ENCODE measurements at regions not wholly inside any gene's neighbourhood (a gene's known extent, or its start where the extent isn't known, plus 50 kb on each side); places are given as distances from the start of the nearest gene placed in this dataset.

- no peak overlapping the region for H3K27ac Mint-ChIP-seq
- no peaks in the 10 kb centered on the region for H3K27me3 Mint-ChIP-seq
- peaks cover 24% of the 10 kb centered on the region for H3K9me3 Mint-ChIP-seq
- H3K36me3 Mint-ChIP-seq (ENCODE audit: low read depth): no peaks in the 10 kb centered on the region
- no peaks in the 10 kb centered on the region for H3K4me1 Mint-ChIP-seq (ENCODE audit: low read depth)
- H3K4me3 Mint-ChIP-seq: no peak overlapping the region
Observed at GRCh38 chr5:166428264-166428803, 1863.1 kb upstream of the WWC1 start.

- H3K27ac Mint-ChIP-seq: no peak overlapping the region
- H3K9me3 Mint-ChIP-seq: peaks cover 22% of the 10 kb centered on the region
- no peak overlapping the region for H3K4me3 Mint-ChIP-seq
- no peaks in the 10 kb centered on the region for H3K27me3 Mint-ChIP-seq
- H3K36me3 Mint-ChIP-seq (ENCODE audit: low read depth): no peaks in the 10 kb centered on the region
- H3K4me1 Mint-ChIP-seq (ENCODE audit: low read depth): no peaks in the 10 kb centered on the region
Observed at GRCh38 chr5:166430491-166431319, 1860.7 kb upstream of the WWC1 start.

- Mint-ChIP-seq H3K36me3 (ENCODE audit: low read depth) (no peaks in the 10 kb centered on the region), H3K27ac (no peak overlapping the region), H3K4me3 (no peak overlapping the region), H3K4me1 (ENCODE audit: low read depth) (no peaks in the 10 kb centered on the region), H3K9me3 (peaks cover 21% of the 10 kb centered on the region), H3K27me3 (no peaks in the 10 kb centered on the region)
Observed at GRCh38 chr5:166431456-166431855, 1860.0 kb upstream of the WWC1 start.

DNA sequence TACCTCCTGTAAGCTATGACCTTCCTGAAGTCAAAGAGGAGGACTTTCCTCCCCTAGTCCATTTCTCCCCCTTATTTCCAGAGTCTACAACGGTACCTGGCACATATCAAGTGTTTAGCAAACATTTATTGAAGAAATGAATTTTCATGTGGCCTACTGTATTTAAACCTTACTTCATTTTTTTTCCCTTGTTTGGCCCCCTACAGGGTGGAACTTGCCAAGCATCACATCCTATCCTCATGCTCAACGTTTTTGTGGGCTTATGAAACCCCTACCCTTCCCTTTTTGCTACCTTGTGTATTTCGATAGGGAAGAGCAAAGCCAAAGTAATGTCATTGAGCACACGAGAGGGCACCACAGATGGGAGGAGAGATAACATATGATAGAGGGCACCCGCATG is 1857.8 kb upstream of the WWC1 start:
- H3K27me3 Mint-ChIP-seq: no peaks in the 10 kb centered on the region
- H3K4me1 Mint-ChIP-seq (ENCODE audit: low read depth): no peaks in the 10 kb centered on the region
- H3K4me3 Mint-ChIP-seq: no peak overlapping the region
- H3K27ac Mint-ChIP-seq: no peak overlapping the region
- no peaks in the 10 kb centered on the region for H3K36me3 Mint-ChIP-seq (ENCODE audit: low read depth)
- peaks cover 15% of the 10 kb centered on the region for H3K9me3 Mint-ChIP-seq

GRCh38 chr5:166436872-166437271 is 1854.6 kb upstream of the WWC1 start:
- Mint-ChIP-seq H3K4me1 (ENCODE audit: low read depth) (no peaks in the 10 kb centered on the region), H3K4me3 (no peak overlapping the region), H3K27me3 (no peaks in the 10 kb centered on the region), H3K27ac (no peak overlapping the region), H3K9me3 (peaks cover 6% of the 10 kb centered on the region), H3K36me3 (ENCODE audit: low read depth) (no peaks in the 10 kb centered on the region)

GRCh38 chr5:166486348-166486747 is 1805.1 kb upstream of the WWC1 start:
- Mint-ChIP-seq H3K4me1 (ENCODE audit: low read depth) (no peaks in the 10 kb centered on the region), H3K9me3 (peaks cover 26% of the 10 kb centered on the region), H3K27ac (no peak overlapping the region), H3K27me3 (no peaks in the 10 kb centered on the region), H3K4me3 (no peak overlapping the region), H3K36me3 (ENCODE audit: low read depth) (no peaks in the 10 kb centered on the region)

DNA sequence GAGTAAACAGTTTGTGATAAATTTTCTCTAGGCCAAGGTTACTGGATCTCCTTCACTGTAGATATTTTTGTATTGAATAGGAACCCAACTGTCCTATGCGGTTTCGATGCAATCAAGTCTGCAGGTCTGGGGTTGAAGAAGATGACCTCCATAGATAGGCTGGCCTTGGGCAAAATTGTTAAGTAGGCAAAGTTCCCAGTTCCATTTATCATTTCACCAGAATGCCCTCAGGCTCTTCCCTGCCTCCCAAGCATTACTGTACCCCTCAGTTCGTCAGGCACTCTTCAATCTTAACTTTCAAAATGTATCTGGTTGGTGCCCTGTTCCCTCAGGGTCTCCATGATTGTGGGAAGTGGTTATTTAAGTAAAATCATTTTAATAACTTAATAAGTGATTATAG is 1802.9 kb upstream of the WWC1 start:
- H3K4me3 Mint-ChIP-seq: no peak overlapping the region
- H3K36me3 Mint-ChIP-seq (ENCODE audit: low read depth): no peaks in the 10 kb centered on the region
- H3K9me3 Mint-ChIP-seq: peaks cover 22% of the 10 kb centered on the region
- H3K27me3 Mint-ChIP-seq: no peaks in the 10 kb centered on the region
- H3K4me1 Mint-ChIP-seq (ENCODE audit: low read depth): no peaks in the 10 kb centered on the region
- H3K27ac Mint-ChIP-seq: no peak overlapping the region

DNA sequence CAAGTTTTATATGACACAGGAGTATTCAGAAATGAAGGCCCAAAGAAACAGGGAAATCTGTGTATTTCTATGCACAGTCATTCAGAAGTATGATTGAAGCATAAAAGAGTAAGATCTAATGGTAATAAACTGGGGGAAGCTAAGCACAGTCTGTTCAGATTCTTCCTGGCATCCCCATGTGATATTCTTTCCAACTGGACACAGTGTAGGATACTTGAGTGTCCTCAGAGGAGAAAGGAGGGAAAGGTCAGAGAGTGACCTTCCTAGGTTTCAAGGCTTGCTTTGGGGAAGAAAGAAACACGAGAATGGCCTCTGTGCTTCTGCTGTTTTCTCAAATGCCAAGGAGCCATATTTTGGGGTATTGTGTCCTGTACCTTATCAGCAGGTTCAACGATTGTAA is 1798.4 kb upstream of the WWC1 start:
- Mint-ChIP-seq H3K27ac (no peak overlapping the region), H3K4me3 (no peak overlapping the region), H3K27me3 (no peaks in the 10 kb centered on the region)

GRCh38 chr5:166493612-166494011 is 1797.8 kb upstream of the WWC1 start:
- Mint-ChIP-seq H3K27me3 (no peaks in the 10 kb centered on the region), H3K4me3 (no peak overlapping the region), H3K4me1 (ENCODE audit: low read depth) (no peaks in the 10 kb centered on the region), H3K27ac (no peak overlapping the region), H3K9me3 (peaks cover 17% of the 10 kb centered on the region), H3K36me3 (ENCODE audit: low read depth) (no peaks in the 10 kb centered on the region)

More for the DNA sequence above, 1798.4 kb upstream of the WWC1 start:
- H3K9me3 Mint-ChIP-seq: peaks cover 17% of the 10 kb centered on the region
- H3K4me1 Mint-ChIP-seq (ENCODE audit: low read depth): no peaks in the 10 kb centered on the region
- H3K36me3 Mint-ChIP-seq (ENCODE audit: low read depth): no peaks in the 10 kb centered on the region

DNA sequence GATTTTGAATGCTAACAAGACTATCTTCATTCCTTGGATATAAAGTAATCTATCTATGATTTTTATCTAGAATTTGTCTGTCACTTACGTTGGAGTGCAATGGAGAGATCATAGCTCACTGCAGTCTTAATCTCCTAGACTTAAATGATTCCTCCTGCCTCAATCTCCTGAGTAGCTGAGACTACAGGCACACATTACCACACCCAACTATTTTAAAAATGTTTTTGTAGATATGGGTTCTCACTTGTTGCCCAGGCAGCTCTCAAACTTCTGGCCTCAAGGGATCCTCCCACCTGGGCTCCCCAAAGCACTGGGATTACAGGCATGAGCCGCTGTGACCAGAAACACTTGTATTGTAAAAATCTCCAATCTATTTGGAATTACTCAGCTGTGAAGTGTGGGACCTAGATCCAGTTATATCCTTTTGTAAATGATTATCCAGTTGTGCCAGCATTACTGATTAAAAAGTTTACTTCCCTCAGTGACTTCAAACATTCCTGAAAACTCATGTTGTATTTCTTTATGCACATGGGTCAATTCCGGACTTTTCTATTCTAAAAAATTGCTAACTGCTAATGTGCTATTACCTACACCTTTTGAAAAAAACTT is 1793.8 kb upstream of the WWC1 start:
- H3K9me3 Mint-ChIP-seq: peaks cover 15% of the 10 kb centered on the region
- no peaks in the 10 kb centered on the region for H3K27me3 Mint-ChIP-seq
- no peaks in the 10 kb centered on the region for H3K36me3 Mint-ChIP-seq (ENCODE audit: low read depth)
- H3K4me1 Mint-ChIP-seq (ENCODE audit: low read depth): no peaks in the 10 kb centered on the region
- no peak overlapping the region for H3K27ac Mint-ChIP-seq
- H3K4me3 Mint-ChIP-seq: no peak overlapping the region

GRCh38 chr5:166499447-166500240 is 1791.8 kb upstream of the WWC1 start:
- H3K27ac Mint-ChIP-seq: no peak overlapping the region
- H3K4me1 Mint-ChIP-seq (ENCODE audit: low read depth): no peaks in the 10 kb centered on the region
- H3K4me3 Mint-ChIP-seq: no peak overlapping the region
- H3K9me3 Mint-ChIP-seq: peaks cover 18% of the 10 kb centered on the region
- H3K36me3 Mint-ChIP-seq (ENCODE audit: low read depth): no peaks in the 10 kb centered on the region
- H3K27me3 Mint-ChIP-seq: no peaks in the 10 kb centered on the region

- Mint-ChIP-seq H3K4me3 (no peak overlapping the region), H3K27me3 (no peaks in the 10 kb centered on the region), H3K9me3 (peaks cover 20% of the 10 kb centered on the region), H3K36me3 (ENCODE audit: low read depth) (no peaks in the 10 kb centered on the region), H3K27ac (no peak overlapping the region), H3K4me1 (ENCODE audit: low read depth) (no peaks in the 10 kb centered on the region)
Observed at GRCh38 chr5:166503506-166503905, 1787.9 kb upstream of the WWC1 start.

GRCh38 chr5:166505067-166505466 is 1786.4 kb upstream of the WWC1 start:
- Mint-ChIP-seq H3K4me1 (ENCODE audit: low read depth) (no peaks in the 10 kb centered on the region), H3K36me3 (ENCODE audit: low read depth) (no peaks in the 10 kb centered on the region), H3K27me3 (no peaks in the 10 kb centered on the region), H3K27ac (no peak overlapping the region), H3K4me3 (no peak overlapping the region), H3K9me3 (peaks cover 26% of the 10 kb centered on the region)

DNA sequence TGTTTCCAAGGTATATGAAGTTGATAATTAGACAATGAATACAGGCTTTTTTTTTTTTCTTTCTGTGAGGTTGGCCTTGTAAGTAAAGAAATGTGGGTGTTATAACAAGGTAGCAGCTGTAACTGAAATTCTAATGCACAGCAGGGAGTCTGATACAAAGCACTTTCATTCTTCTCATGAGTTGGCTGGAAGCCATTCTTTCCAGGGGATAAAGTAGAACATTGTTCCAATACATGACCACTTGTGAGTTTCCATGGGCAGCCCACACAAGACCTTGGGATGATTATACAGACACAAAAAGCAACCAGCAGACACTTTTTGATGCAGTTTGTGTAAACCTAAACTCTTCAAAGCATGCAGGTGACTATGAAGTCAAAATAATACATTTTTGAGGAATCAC is 1785.9 kb upstream of the WWC1 start:
- H3K9me3 Mint-ChIP-seq: peaks cover 24% of the 10 kb centered on the region
- no peak overlapping the region for H3K4me3 Mint-ChIP-seq
- H3K27me3 Mint-ChIP-seq: no peaks in the 10 kb centered on the region
- H3K4me1 Mint-ChIP-seq (ENCODE audit: low read depth): no peaks in the 10 kb centered on the region
- H3K27ac Mint-ChIP-seq: no peak overlapping the region
- no peaks in the 10 kb centered on the region for H3K36me3 Mint-ChIP-seq (ENCODE audit: low read depth)
